Posterior vena cava (tissue), 2 donors: ENCODE measurements at regions not wholly inside any gene's neighbourhood (a gene's known extent, or its start where the extent isn't known, plus 50 kb on each side); places are given as distances from the start of the nearest gene placed in this dataset.
"Not testable (repeated sequence)": the region's sequence is repeated elsewhere in the genome, so short reads cannot be mapped to it uniquely, and the experiment has no call there.

Experiments used
- DNase-seq: peaks from one replicate; pipeline ENCODE4 v3.0.0-alpha.2; 2020; ENCODE audit warnings: low spot score
- intact Hi-C, 2 donors: fragments of 100-400 bp; cut with DNase I; formaldehyde crosslinking; loops; one replicate each; pipeline versions ENCODE4 v1.14.1 to v1.14.2; 2022 to 2023
- donor health status: DM: yes; HTN: yes; CAD: no.
- donor health status: DM: yes; HTN: yes; CAD: no.

DNA sequence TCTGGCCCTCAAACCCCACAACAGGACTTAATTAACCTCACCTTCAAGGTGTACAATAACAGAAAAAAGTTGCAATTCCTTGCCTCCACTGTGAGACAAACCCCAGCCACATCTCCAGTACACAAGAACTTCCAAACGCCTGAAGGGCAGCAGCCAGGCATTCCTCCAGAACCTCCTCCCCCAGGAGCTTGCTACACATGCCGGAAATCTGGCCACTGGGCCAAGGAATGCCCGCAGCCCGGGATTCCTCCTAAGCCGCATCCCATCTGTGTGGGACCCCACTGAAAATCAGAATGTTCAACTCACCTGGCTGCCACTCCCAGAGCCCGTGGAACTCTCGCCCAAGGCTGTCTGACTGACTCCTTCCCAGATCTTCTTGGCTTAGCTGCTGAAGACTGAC lies 901.5 kb downstream of the TAF11L14 start:
- intact Hi-C loops, DNase-seq: not testable (repeated sequence)

DNA sequence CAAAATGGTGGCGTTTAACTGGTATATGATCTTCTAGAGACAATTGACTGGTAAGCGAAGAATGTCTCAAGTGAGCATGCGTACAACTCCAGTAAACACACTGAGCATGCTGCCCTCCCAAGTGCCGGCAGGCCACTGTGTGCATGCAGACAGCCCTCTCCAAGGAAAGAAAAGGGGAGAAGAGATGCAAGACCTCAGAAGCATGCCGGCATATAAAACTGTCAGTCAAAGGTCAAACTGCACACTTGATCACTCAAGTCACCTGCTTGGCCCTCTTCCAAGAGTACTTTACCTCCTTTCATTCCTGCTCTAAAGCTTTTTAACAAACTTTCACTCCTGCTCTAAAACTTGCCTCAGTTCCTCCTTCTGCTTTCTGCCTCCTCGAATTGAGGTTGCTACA lies 910.2 kb downstream of the TAF11L14 start:
- no peak for DNase-seq
- intact Hi-C loops, result no loop called here

DNA sequence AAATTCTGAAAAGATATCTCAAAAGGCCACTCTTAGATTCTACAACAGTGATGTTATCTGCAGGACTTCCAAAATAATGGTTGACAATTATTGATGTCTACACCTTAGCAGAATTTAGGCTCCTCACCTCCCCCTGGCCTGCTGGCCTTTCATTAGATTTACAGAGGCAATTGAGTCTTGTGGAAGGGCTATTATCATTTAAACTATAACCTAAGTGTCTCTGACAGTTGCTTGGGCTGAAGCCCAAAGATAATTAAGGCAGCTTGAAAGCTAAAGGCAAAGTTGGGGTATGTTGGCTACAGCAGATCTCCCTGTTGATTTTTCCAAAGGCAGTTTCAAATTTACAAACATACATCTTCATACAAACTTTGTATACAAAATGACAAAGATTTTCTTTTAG lies 912.3 kb downstream of the TAF11L14 start:
- DNase-seq, result no peak
- intact Hi-C loops, result no loop called here

DNA sequence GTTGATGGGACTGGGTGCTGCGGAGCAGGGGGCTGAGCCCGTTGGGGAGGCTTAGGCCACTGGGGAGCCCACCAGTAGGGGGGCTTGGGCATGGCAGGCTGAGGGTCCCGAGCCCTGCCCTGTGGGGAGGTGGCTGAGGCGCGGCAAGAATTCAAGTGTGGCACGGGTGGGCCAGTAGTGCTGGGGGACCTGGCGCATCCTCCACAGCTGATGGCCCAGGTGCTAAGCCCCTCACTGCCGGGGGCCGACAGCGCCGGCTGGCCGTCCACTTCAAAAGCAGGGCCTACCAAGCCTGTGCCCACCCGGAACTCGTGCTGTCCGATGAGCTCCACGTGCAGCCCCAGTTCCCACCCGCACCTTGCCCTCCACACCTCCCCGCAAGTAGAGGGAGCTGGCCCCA lies 917.5 kb downstream of the TAF11L14 start:
- intact Hi-C loops, result no loop called here

GRCh38 chr5:18553269-18553668 lies 919.0 kb downstream of the TAF11L14 start:
- intact Hi-C loops, result no loop called here

More for the DNA sequence above, 917.5 kb downstream of the TAF11L14 start:
- DNase-seq, result no peak

DNA sequence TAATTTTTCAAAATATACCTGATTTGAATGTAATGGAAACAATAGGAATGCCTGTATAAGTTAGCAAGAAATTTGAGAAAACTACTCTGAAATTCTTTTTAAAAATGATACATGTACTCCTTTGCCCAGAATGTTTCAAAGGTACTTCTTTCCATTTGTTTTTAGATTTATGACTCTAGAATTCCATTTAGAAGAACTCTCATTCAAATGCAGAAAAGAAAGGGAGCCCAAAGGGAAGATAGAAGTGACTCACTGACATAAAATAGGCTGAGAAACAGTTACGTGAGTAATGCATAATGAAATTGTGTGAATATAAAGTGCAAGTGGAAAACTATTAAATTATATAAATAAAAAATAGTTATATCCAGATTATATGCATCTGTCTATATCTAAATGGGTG lies 926.3 kb downstream of the TAF11L14 start:
- DNase-seq, result no peak
- intact Hi-C loops, result no loop called here

More at GRCh38 chr5:18553269-18553668, 919.0 kb downstream of the TAF11L14 start:
- no peak for DNase-seq

- intact Hi-C loops, result no loop called here
- DNase-seq, result no peak
Measured at GRCh38 chr5:18563853-18564252, 929.6 kb downstream of the TAF11L14 start.

GRCh38 chr5:18566671-18567070 lies 932.4 kb downstream of the TAF11L14 start:
- intact Hi-C loops, result no loop called here
- no peak for DNase-seq

GRCh38 chr5:18576586-18576985 lies 942.3 kb downstream of the TAF11L14 start:
- intact Hi-C loops, result no loop called here
- DNase-seq, result no peak

DNA sequence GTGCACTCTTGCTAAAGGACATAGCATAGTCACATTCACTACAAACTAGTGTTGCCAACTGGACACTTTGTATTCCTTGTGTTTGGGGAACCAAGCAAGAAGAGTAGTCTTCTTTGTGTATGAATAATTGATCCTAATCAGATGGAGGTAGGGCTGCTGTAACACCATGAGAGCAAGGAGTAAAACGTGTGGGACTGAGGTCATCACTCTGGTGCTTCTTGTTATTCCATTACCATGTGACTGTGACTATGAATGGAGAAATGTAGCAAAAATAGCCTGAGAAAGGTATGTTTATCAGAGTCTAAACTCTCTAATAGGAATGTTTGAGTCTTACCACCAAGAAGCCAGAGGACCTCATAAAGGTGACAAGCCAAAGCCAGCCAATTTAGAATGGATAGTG lies 966.9 kb downstream of the TAF11L14 start:
- intact Hi-C loops, result no loop called here
- no peak for DNase-seq

DNA sequence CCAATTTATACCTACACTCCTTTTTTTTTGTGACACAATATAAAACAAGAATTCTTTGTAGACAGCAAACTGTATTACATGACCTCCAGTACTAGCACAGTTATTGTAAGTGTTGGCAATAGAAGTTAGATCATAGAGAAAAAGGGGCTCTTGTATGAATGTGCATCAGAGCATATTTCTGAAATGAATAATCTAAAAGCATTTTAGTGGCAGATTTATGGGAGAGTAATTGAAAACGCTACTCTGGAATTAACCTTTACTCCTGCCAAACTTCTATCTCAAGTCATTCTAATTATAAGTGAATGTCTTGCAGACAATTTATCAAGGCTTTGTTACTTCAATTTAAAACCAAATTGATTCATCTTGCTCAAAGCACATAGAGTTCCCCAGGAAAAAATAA lies 968.1 kb downstream of the TAF11L14 start:
- intact Hi-C loops, result no loop called here
- no peak for DNase-seq

GRCh38 chr5:18605186-18605585 lies 970.9 kb downstream of the TAF11L14 start:
- intact Hi-C loops, result no loop called here
- DNase-seq, result no peak

GRCh38 chr5:18607570-18607969 lies 973.3 kb downstream of the TAF11L14 start:
- intact Hi-C loops, result no loop called here
- DNase-seq, result no peak

DNA sequence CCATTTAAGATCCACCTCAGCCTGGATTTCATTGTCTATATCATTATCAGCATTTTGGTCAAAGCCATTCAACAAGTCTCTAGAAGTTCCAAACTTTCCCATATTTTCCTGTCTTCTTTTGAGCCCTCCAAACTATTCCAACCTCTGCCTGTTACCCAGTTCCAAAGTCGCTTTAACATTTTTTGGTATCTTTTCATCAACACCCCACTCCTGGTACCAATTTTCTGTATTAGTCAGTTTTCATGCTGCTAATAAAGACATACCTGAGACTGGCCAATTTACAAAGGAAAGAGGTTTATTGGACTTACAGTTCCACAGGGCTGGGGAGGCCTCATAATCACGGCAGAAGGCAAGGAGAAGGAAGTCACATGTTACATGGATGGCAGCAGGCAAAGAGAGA lies 982.9 kb downstream of the TAF11L14 start:
- DNase-seq, intact Hi-C loops: not testable (repeated sequence)

DNA sequence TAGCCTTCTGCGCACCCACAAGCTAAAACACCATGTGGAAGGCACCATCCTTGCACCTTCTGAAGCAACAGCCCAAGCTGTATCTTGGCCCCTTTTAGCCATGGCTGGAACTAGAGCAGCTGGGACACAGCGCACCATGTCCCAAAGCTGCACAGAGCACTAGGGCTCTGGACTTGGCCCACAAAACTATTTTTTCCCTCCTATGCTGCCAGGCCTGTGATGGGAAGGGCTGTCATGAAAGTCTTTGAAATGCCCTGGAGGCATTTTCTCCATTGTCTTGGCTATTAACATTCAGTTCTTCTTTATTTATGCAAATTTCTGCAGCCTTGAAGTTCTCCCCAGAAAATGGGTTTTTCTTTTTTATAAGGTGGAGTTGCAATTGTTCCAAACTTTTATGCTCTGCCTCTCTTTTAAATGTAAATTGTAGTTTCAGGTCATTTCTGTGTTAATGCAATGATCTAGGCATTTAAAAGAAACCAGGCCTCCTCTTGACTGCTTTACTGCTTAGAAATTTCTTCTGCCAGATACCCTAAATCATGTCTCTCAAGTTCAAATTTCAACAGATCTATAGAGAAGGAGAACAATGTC lies 996.3 kb downstream of the TAF11L14 start:
- no peak for DNase-seq
- intact Hi-C loops, result no loop called here

DNA sequence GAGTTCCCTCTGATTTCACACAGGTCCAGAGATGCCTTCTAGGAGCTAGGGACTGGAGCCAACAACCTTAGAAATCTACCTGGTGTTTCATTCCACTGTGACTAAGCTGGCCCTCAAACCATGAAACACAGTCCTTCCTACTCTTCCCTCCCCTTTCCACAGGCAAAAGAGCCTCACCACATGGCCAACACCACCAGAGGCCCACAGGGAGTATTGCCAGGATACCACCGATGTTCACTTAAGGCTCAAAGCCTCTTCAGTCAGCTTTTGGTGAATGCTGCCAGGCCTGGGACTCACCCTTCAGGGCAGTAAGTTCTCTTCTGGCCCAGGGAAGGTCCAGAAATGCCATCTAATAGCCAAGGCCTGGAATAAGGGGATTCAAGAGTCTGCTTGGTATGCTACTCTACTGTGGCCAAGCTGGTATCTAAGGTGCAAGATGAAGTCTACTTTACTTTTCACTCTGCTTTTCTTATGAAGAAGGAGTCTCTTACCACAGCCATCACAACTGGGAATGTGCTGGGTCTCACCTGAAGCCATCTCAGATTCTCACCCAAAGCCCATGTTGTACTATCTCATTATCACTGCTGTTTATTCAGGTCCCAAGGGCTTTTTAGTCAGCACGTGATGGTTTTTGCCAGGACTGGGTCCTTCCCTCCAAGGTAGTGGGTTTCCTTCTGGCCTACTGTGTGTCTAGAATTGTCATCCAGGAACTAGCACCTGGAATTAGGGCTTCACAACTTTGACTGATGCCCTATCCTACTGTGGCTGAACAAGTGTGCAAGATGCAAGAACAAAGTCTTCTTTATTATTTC lies 1018.4 kb downstream of the TAF11L14 start:
- intact Hi-C loops, result no loop called here

GRCh38 chr5:18653216-18653752 lies 1019.0 kb downstream of the TAF11L14 start:
- intact Hi-C loops, result no loop called here
- DNase-seq, result no peak

More for the DNA sequence above, 1018.4 kb downstream of the TAF11L14 start:
- no peak for DNase-seq

- no peak for DNase-seq
Measured at GRCh38 chr5:18660511-18660910, 1026.3 kb downstream of the TAF11L14 start.

DNA sequence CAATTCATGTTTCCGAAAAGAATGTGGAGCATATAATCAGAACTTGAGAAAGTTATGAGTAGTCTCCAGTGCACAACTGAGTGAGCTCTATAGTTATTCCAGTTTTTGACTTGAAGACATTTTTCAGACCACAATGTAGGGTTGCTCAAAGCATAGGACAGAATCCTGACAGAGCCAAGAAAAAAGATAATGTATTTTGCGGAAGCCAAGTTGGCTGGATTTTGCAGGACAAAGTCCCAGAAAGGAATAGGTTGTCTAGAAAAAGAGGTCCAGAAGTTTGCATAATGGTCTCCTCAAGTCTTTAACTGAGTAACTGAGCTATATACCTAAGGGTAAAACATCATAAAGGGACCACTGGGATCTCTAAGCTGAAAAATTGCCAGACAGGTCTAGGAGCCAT lies 1028.0 kb downstream of the TAF11L14 start:
- intact Hi-C loops, result no loop called here
- no peak for DNase-seq

More at GRCh38 chr5:18660511-18660910, 1026.3 kb downstream of the TAF11L14 start:
- intact Hi-C loops, result no loop called here

DNA sequence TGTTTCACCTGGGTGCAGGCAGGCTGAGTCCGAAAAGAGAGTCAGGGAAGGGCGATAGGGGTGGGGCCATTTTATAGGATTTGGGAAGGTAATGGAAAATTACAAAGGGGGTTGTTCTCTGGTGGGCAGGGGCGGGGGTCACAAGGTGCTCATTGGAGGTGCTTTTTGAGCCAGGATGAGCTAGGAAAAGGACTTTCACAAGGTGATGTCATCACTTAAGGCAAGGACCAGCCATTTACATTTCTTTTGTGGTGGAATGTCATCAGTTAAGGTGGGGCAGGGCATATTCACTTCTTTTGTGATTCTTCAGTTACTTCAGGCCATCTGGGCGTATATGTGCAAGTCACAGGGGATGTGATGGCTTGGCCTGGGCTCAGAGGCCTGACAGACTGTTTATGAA lies 1040.0 kb downstream of the TAF11L14 start:
- DNase-seq, intact Hi-C loops: not testable (repeated sequence)

- DNase-seq, result no peak
- intact Hi-C loops, result no loop called here
Measured at GRCh38 chr5:18675041-18675440, 1040.8 kb downstream of the TAF11L14 start.
